GM12878 (cell line): ENCODE measurements at regions not wholly inside any gene's neighbourhood (a gene's known extent, or its start where the extent isn't known, plus 50 kb on each side); places are given as distances from the start of the nearest gene placed in this dataset.

Experiments
- ATAC-seq: fragments of 200-7000 bp; cut with Tn5 transposase; 3 replicates; pipeline ENCODE4 v1.9.1; 2020; ENCODE audit warnings: mild to moderate bottlenecking, moderate library complexity
- BruUV-seq: library from RNA; stranded (reverse); fragments of 400-500 nt; replicated peaks from 2 replicates; lab custom pipeline; 2021; lab: Mats Ljungman, UMichigan
- CTCF ChIA-PET: fragments of 300-600 bp; sonication (Branson Sonifier 250); formaldehyde crosslinking; extraction: SDS; loops from one replicate; lab custom pipeline; 2021; ENCODE audit warnings: inconsistent platforms; lab: Yijun Ruan, JAX
- POLR2A ChIA-PET: fragments of 350-600 bp; formaldehyde crosslinking; extraction: SDS; loops from one replicate; lab custom pipeline; 2021; ENCODE audit warnings: inconsistent platforms; lab: Charles Lee
- RAD21 ChIA-PET: fragments of 300-600 bp; sonication (Branson Sonifier 250); formaldehyde crosslinking; loops from one replicate; lab custom pipeline; 2023; ENCODE audit warnings: antibody characterized with exemption; ENCODE audit not compliant: unreplicated experiment; lab: Charles Lee
- SMC1A ChIA-PET: fragments of 300-600 bp; sonication (Branson Sonifier 250); formaldehyde crosslinking; loops from one replicate; lab custom pipeline; 2023; ENCODE audit not compliant: unreplicated experiment, uncharacterized antibody; lab: Charles Lee
- DNase-seq: peaks from one replicate; pipeline ENCODE4 v3.0.0-alpha.2; 2011; ENCODE audit warnings: low read depth, low spot score
- FAIRE-seq: peaks from 3 replicates; lab custom pipeline; 2011; peaks lifted over from hg19 to GRCh38; lab: Jason Lieb, UNC
- H2AFZ ChIP-seq: 2 replicates; pipeline ENCODE4 v1.6.0; 2011; ENCODE audit warnings: low read depth, low read length, control low read depth; ENCODE audit not compliant: control insufficient read depth
- H3K27ac ChIP-seq: 2 replicates; pipeline ENCODE4 v1.5.1; 2011; ENCODE audit warnings: control low read depth; ENCODE audit not compliant: control insufficient read depth, insufficient read depth
- H3K27me3 ChIP-seq, 2 experiments: replicated peaks in 1 of 2; 2 replicates each; pipeline versions ENCODE4 v1.6.0 to v1.6.1; 2011; ENCODE audit warnings: low read length in 1 of 2; ENCODE audit not compliant: control insufficient read depth in 2 of 2, insufficient read depth in 2 of 2
- H3K36me3 ChIP-seq, 2 experiments: 2 replicates each; pipeline ENCODE4 v1.5.1; 2011; ENCODE audit warnings: low read length in 1 of 2; ENCODE audit not compliant: control insufficient read depth in 2 of 2, insufficient read depth in 2 of 2
- H3K4me1 ChIP-seq: 2 replicates; pipeline ENCODE4 v1.6.1; 2011; ENCODE audit warnings: mild to moderate bottlenecking, low read length, moderate library complexity, mixed read lengths; ENCODE audit not compliant: control insufficient read depth, insufficient read depth
- H3K4me2 ChIP-seq: 2 replicates; pipeline ENCODE4 v1.6.0; 2011; ENCODE audit warnings: control low read depth; ENCODE audit not compliant: control insufficient read depth, insufficient read depth
- H3K4me3 ChIP-seq: fragments of 200-600 bp; sonication (generic); 2 replicates; pipeline ENCODE4 v1.5.1; 2016
- H3K79me2 ChIP-seq: 2 replicates; pipeline ENCODE4 v1.6.0; 2011; ENCODE audit warnings: low read length; ENCODE audit not compliant: control insufficient read depth, insufficient read depth
- H3K9ac ChIP-seq: 2 replicates; pipeline ENCODE4 v1.8.0; 2011; ENCODE audit warnings: low read length, control low read depth, mixed read lengths; ENCODE audit not compliant: control insufficient read depth, insufficient read depth
- H3K9me3 ChIP-seq: replicated peaks from 3 replicates; pipeline ENCODE4 v1.5.1; 2011; ENCODE audit warnings: mild to moderate bottlenecking, low read length; ENCODE audit not compliant: control insufficient read depth, insufficient read depth
- H4K20me1 ChIP-seq: 2 replicates; pipeline ENCODE4 v1.6.0; 2011; ENCODE audit not compliant: control insufficient read depth, insufficient read depth
- CBX5 ChIP-seq: sonication (generic); IDR thresholded peaks from 2 replicates; pipeline ENCODE4 v1.6.1; 2016; ENCODE audit warnings: low read depth, moderate library complexity, mild to moderate bottlenecking, inconsistent platforms
- E2F8 ChIP-seq: fragments of 450-650 bp; IDR thresholded peaks from 2 replicates; pipeline ENCODE4 v1.6.1; 2018; ENCODE audit warnings: mild to moderate bottlenecking, low read depth, moderate library complexity; ENCODE audit not compliant: partially characterized antibody
- EGR1 ChIP-seq, 2 experiments: IDR thresholded peaks; 1 replicate in 1 of 2; 2 replicates in 1 of 2; pipeline ENCODE4 v1.6.1; 2011 to 2012; ENCODE audit warnings: low read depth in 2 of 2, low read length in 2 of 2, borderline replicate concordance in 1 of 2, mild to moderate bottlenecking in 1 of 2, moderate library complexity in 1 of 2
- HDAC2 ChIP-seq: fragments of 200-600 bp; sonication (generic); IDR thresholded peaks from 2 replicates; pipeline ENCODE4 v1.6.1; 2017
- PAX8 ChIP-seq: fragments of 450-650 bp; IDR thresholded peaks from 2 replicates; pipeline ENCODE4 v1.6.1; 2017; ENCODE audit warnings: mild to moderate bottlenecking, moderate library complexity
- PKNOX1 ChIP-seq: fragments of 450-650 bp; IDR thresholded peaks from 2 replicates; pipeline ENCODE4 v1.6.1; 2016; ENCODE audit warnings: mild to moderate bottlenecking
- SREBF2 ChIP-seq: IDR thresholded peaks from 2 replicates; pipeline ENCODE4 v1.6.1; 2012; ENCODE audit warnings: mild to moderate bottlenecking, low read length
- SRF ChIP-seq, 2 experiments: IDR thresholded peaks; 2 replicates each; pipeline ENCODE4 v1.6.1; 2011; ENCODE audit warnings: low read depth in 2 of 2, low read length in 2 of 2, mild to moderate bottlenecking in 1 of 2, moderate library complexity in 1 of 2
- STAT3 ChIP-seq: IDR thresholded peaks from 2 replicates; pipeline ENCODE4 v1.6.1; 2011; ENCODE audit warnings: low read depth, low read length, improper control_type of control experiment
- TAF1 ChIP-seq: IDR thresholded peaks from 2 replicates; pipeline ENCODE4 v1.6.1; 2011; ENCODE audit warnings: mild to moderate bottlenecking, low read depth, low read length, borderline replicate concordance
- WRNIP1 ChIP-seq: IDR thresholded peaks from 2 replicates; pipeline ENCODE4 v1.6.1; 2011; ENCODE audit warnings: low read depth, low read length, improper control_type of control experiment, borderline replicate concordance
- YBX1 ChIP-seq: fragments of 450-650 bp; IDR thresholded peaks from 2 replicates; pipeline ENCODE4 v1.6.1; 2016; ENCODE audit warnings: antibody characterized with exemption
- ZBED1 ChIP-seq: IDR thresholded peaks from 2 replicates; pipeline ENCODE4 v1.6.1; 2016; ENCODE audit warnings: borderline replicate concordance
- ZNF622 ChIP-seq: fragments of 450-650 bp; IDR thresholded peaks from 2 replicates; pipeline ENCODE4 v1.6.1; 2017; ENCODE audit warnings: mild to moderate bottlenecking, inconsistent platforms
- WGBS: methylation state at CpG from one replicate; pipeline ENCODE4 v1.1.6; 2016; ENCODE audit warnings: low lambda C conversion rate; ENCODE audit not compliant: insufficient replicate concordance, insufficient coverage; ENCODE audit errors: missing lambda C conversion rate; 5-methylcytosine and 5-hydroxymethylcytosine counted together
- in situ Hi-C: fragments of 300-500 bp; cut with MboI; formaldehyde crosslinking; loops from 9 replicates; pipeline ENCODE4 v1.14.3; 2018; ENCODE audit warnings: mixed read lengths
- intact Hi-C: fragments of 100-400 bp; cut with micrococcal nuclease; formaldehyde crosslinking; loops from one replicate; pipeline ENCODE4 v1.14.2; 2022; ENCODE audit not compliant: unreplicated experiment

GRCh38 chr3:113094337-113095221, 103.8 kb downstream of the GTPBP8 start (continued):
- no peak for TF ChIP-seq E2F8
- TF ChIP-seq PKNOX1 = no peak
- no peak for TF ChIP-seq ZBED1
- no peak for TF ChIP-seq YBX1
- no peak for TF ChIP-seq PAX8

GRCh38 chr3:113096188-113096892, 105.6 kb downstream of the GTPBP8 start:
- ChIA-PET CTCF (interaction anchor here (1.0 to 1.1 kb wide), 2 partner anchors 18 to 39 kb away, joined by 3 to 4 read pairs; no protein-coding TSS in a partner anchor), SMC1A (no interaction called here), RAD21 (no interaction called here), POLR2A (no interaction called here)
- no peak overlapping the region for H3K27ac ChIP-seq
- no peak for FAIRE-seq
- no peaks in the 10 kb centered on the region for H3K9me3 ChIP-seq
- no peak overlapping the region for H2AFZ ChIP-seq
- no peaks in the 10 kb centered on the region for H3K36me3 ChIP-seq
- no peak for DNase-seq
- no peaks in the 10 kb centered on the region for H3K79me2 ChIP-seq
- no peaks in the 10 kb centered on the region for H3K27me3 ChIP-seq
- in situ Hi-C loops (no loop called here), intact Hi-C loops (no loop called here)
- H3K4me3 ChIP-seq = no peak overlapping the region
- no TSS peak for BruUV-seq
- 82% methylated on average over 2 of the region's 2 CpGs for WGBS
- H3K4me2 ChIP-seq = no peak overlapping the region
- H3K4me1 ChIP-seq = no peaks in the 10 kb centered on the region
- no peak overlapping the region for H3K9ac ChIP-seq
- no peak for ATAC-seq
- no peaks in the 10 kb centered on the region for H4K20me1 ChIP-seq
- TF ChIP-seq HDAC2 = no peak
- no peak for TF ChIP-seq SREBF2
- no peak for TF ChIP-seq TAF1
- TF ChIP-seq SRF (IDR thresholded peaks at IDR 0.05; ENCODE audit: low read depth in 2 of 2, low read length in 2 of 2) = no peak
- TF ChIP-seq ZNF622 = no peak
- no peak for TF ChIP-seq WRNIP1
- TF ChIP-seq STAT3 = no peak
- no peak for TF ChIP-seq EGR1 (IDR thresholded peaks at IDR 0.05; ENCODE audit: borderline replicate concordance in 1 of 2, low read depth in 2 of 2, low read length in 2 of 2)
- TF ChIP-seq CBX5 = no peak
